HEK293 (cell line): ENCODE measurements at regions not wholly inside any gene's neighbourhood (a gene's known extent, or its start where the extent isn't known, plus 50 kb on each side); places are given as distances from the start of the nearest gene placed in this dataset.

Source experiments
- CTCF ChIP-seq: fragments of 450-650 bp; formaldehyde crosslinking; IDR thresholded peaks from 2 replicates; pipeline ENCODE4 v1.5.1; 2016; ENCODE audit warnings: missing biosample characterization, missing genetic modification characterization
- FEZF1 ChIP-seq: fragments of 450-650 bp; formaldehyde crosslinking; IDR thresholded peaks from 2 replicates; pipeline ENCODE4 v1.5.1; 2016; ENCODE audit warnings: missing biosample characterization, missing genetic modification characterization
- HIC1 ChIP-seq: fragments of 450-650 bp; formaldehyde crosslinking; IDR thresholded peaks from 2 replicates; pipeline ENCODE4 v1.5.1; 2016; ENCODE audit warnings: missing biosample characterization, missing genetic modification characterization
- HOXC10 ChIP-seq: sonication (generic); formaldehyde crosslinking; IDR thresholded peaks from 2 replicates; pipeline ENCODE4 v1.8.1; 2023; ENCODE audit warnings: mild to moderate bottlenecking, missing genetic modification reagents
- IKZF3 ChIP-seq: fragments of 450-650 bp; IDR thresholded peaks from 2 replicates; pipeline ENCODE4 v1.5.0; 2018; ENCODE audit warnings: missing biosample characterization, mild to moderate bottlenecking, missing genetic modification characterization, moderate library complexity
- INSM2 ChIP-seq: fragments of 450-650 bp; formaldehyde crosslinking; IDR thresholded peaks from 2 replicates; pipeline ENCODE4 v1.5.1; 2016; ENCODE audit warnings: missing biosample characterization, missing genetic modification characterization
- KLF10 ChIP-seq: fragments of 450-650 bp; IDR thresholded peaks from 2 replicates; pipeline ENCODE4 v1.5.1; 2018; ENCODE audit warnings: missing biosample characterization, mild to moderate bottlenecking, missing genetic modification characterization
- WT1 ChIP-seq: fragments of 450-650 bp; formaldehyde crosslinking; IDR thresholded peaks from 2 replicates; pipeline ENCODE4 v1.5.1; 2016; ENCODE audit warnings: missing biosample characterization, missing genetic modification characterization
- ZBTB10 ChIP-seq: fragments of 450-650 bp; formaldehyde crosslinking; IDR thresholded peaks from 2 replicates; pipeline ENCODE4 v1.5.1; 2016; ENCODE audit warnings: missing biosample characterization, missing genetic modification characterization
- ZBTB17 ChIP-seq: fragments of 450-650 bp; formaldehyde crosslinking; IDR thresholded peaks from 2 replicates; pipeline ENCODE4 v1.5.1; 2016; ENCODE audit warnings: missing biosample characterization, missing genetic modification characterization
- ZEB2 ChIP-seq: fragments of 450-650 bp; formaldehyde crosslinking; IDR thresholded peaks from 2 replicates; pipeline ENCODE4 v1.5.1; 2016; ENCODE audit warnings: missing biosample characterization, missing genetic modification characterization
- ZFP37 ChIP-seq: fragments of 450-650 bp; formaldehyde crosslinking; IDR thresholded peaks from 2 replicates; pipeline ENCODE4 v1.5.1; 2016; ENCODE audit warnings: missing biosample characterization, missing genetic modification characterization
- ZNF175 ChIP-seq: fragments of 450-650 bp; formaldehyde crosslinking; IDR thresholded peaks from 2 replicates; pipeline ENCODE4 v1.5.1; 2016; ENCODE audit warnings: missing biosample characterization, missing genetic modification characterization
- ZNF24 ChIP-seq: fragments of 450-650 bp; formaldehyde crosslinking; IDR thresholded peaks from 2 replicates; pipeline ENCODE4 v1.5.1; 2016; ENCODE audit warnings: missing biosample characterization, missing genetic modification characterization
- ZNF280D ChIP-seq: fragments of 450-650 bp; formaldehyde crosslinking; IDR thresholded peaks from 2 replicates; pipeline ENCODE4 v1.5.1; 2016; ENCODE audit warnings: missing biosample characterization, missing genetic modification characterization
- ZNF362 ChIP-seq: fragments of 450-650 bp; formaldehyde crosslinking; IDR thresholded peaks from 2 replicates; pipeline ENCODE4 v1.5.1; 2016; ENCODE audit warnings: missing biosample characterization, missing genetic modification characterization
- ZNF548 ChIP-seq: fragments of 450-650 bp; formaldehyde crosslinking; IDR thresholded peaks from 2 replicates; pipeline ENCODE4 v1.5.1; 2016; ENCODE audit warnings: missing biosample characterization, missing genetic modification characterization
- ZNF677 ChIP-seq: fragments of 450-650 bp; IDR thresholded peaks from 2 replicates; pipeline ENCODE4 v1.5.0; 2018; ENCODE audit warnings: missing biosample characterization, mild to moderate bottlenecking, missing genetic modification characterization, moderate library complexity
- ZSCAN16 ChIP-seq: fragments of 450-650 bp; formaldehyde crosslinking; IDR thresholded peaks from 2 replicates; pipeline ENCODE4 v1.5.1; 2016; ENCODE audit warnings: missing biosample characterization, missing genetic modification characterization
- ZXDB ChIP-seq: fragments of 450-650 bp; formaldehyde crosslinking; IDR thresholded peaks from 2 replicates; pipeline ENCODE4 v1.5.1; 2016; ENCODE audit warnings: missing biosample characterization, missing genetic modification characterization
- TF ChIP-seq, protein P1 (sequence below): fragments of 450-650 bp; formaldehyde crosslinking; IDR thresholded peaks from 2 replicates; pipeline ENCODE4 v1.5.1; 2017; ENCODE audit warnings: missing biosample characterization, missing genetic modification characterization
- TF ChIP-seq, protein P2 (sequence below): fragments of 450-650 bp; formaldehyde crosslinking; IDR thresholded peaks from 2 replicates; pipeline ENCODE4 v1.5.1; 2017; ENCODE audit warnings: missing biosample characterization, missing genetic modification characterization

GRCh38 chr6:87832025-87832825 is 130.2 kb upstream of the AKIRIN2 start (continued):
- TF ChIP-seq INSM2 (no peak), WT1 (tag by site-specific recombination) (no peak), ZBTB17 (tag by site-specific recombination) (peak; percentile 45; the same call in 1 of the 2 replicates), ZFP37 (tag by site-specific recombination) (no peak), ZNF548 (tag by site-specific recombination) (no peak), ZXDB (tag by site-specific recombination) (peak; percentile 55), ZNF677 (tag by site-specific recombination) (no peak), IKZF3 (0 out of 2 replicates have a peak, but pooled peaks have one; percentile 77), ZNF175 (tag by site-specific recombination) (no peak), HOXC10 (CRISPR knock-in tag) (no peak), ZSCAN16 (tag by site-specific recombination) (peak; percentile 44; the same call in 1 of the 2 replicates), KLF10 (tag by site-specific recombination) (peak; percentile 48; the same call in 1 of the 2 replicates), ZEB2 (tag by site-specific recombination) (0 out of 2 replicates have a peak, but pooled peaks have one; percentile 36), ZNF24 (tag by site-specific recombination) (no peak), ZBTB10 (tag by site-specific recombination) (no peak), FEZF1 (peak; percentile 82), ZNF280D (no peak), HIC1 (tag by site-specific recombination) (no peak), CTCF (tag by site-specific recombination) (no peak), ZNF362 (tag by site-specific recombination) (peak; percentile 85)
- TF ChIP-seq, protein P1, sequence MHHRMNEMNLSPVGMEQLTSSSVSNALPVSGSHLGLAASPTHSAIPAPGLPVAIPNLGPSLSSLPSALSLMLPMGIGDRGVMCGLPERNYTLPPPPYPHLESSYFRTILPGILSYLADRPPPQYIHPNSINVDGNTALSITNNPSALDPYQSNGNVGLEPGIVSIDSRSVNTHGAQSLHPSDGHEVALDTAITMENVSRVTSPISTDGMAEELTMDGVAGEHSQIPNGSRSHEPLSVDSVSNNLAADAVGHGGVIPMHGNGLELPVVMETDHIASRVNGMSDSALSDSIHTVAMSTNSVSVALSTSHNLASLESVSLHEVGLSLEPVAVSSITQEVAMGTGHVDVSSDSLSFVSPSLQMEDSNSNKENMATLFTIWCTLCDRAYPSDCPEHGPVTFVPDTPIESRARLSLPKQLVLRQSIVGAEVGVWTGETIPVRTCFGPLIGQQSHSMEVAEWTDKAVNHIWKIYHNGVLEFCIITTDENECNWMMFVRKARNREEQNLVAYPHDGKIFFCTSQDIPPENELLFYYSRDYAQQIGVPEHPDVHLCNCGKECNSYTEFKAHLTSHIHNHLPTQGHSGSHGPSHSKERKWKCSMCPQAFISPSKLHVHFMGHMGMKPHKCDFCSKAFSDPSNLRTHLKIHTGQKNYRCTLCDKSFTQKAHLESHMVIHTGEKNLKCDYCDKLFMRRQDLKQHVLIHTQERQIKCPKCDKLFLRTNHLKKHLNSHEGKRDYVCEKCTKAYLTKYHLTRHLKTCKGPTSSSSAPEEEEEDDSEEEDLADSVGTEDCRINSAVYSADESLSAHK, result no peak
- TF ChIP-seq, protein P2, sequence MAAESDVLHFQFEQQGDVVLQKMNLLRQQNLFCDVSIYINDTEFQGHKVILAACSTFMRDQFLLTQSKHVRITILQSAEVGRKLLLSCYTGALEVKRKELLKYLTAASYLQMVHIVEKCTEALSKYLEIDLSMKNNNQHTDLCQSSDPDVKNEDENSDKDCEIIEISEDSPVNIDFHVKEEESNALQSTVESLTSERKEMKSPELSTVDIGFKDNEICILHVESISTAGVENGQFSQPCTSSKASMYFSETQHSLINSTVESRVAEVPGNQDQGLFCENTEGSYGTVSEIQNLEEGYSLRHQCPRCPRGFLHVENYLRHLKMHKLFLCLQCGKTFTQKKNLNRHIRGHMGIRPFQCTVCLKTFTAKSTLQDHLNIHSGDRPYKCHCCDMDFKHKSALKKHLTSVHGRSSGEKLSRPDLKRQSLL, result no peak
